GM12864 (cell line): ENCODE measurements at regions not wholly inside any gene's neighbourhood (a gene's known extent, or its start where the extent isn't known, plus 50 kb on each side); places are given as distances from the start of the nearest gene placed in this dataset.

Experiments used
- DNase-seq: peaks from one replicate; pipeline ENCODE4 v3.0.0-alpha.2; 2011; ENCODE audit warnings: low read depth
- H3K4me3 ChIP-seq: 2 replicates; pipeline ENCODE4 v1.5.1; 2011; ENCODE audit warnings: mild to moderate bottlenecking, low read depth, low read length, control low read depth
- CTCF ChIP-seq: IDR thresholded peaks from 2 replicates; pipeline ENCODE4 v1.5.1; 2011; ENCODE audit warnings: low read depth, mild to moderate bottlenecking, moderate library complexity, low read length, control low read depth, inconsistent platforms; ENCODE audit errors: missing control alignments

DNA sequence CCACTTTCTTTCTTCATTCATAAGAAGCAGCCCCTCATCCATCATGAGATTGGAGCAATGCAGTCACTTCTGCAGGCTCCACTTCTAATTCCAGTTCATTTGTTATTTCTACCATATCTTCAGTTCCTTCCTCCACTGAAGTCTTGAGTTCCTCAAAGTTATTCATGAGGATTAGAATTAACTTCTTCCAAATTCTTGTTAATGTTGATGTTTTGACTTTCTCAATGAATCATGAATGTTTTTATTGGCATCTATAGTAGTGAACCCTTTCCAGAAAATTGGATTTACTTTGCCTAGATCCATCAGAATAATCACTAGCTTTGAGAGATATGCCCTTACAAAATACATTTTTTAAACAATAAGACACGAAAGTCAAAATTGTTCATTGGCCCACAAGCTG lies 2567.7 kb upstream of the PCDH20 start:
- TF ChIP-seq CTCF, result no peak
- no peak for DNase-seq
- H3K4me3 ChIP-seq, result no peak overlapping the region

DNA sequence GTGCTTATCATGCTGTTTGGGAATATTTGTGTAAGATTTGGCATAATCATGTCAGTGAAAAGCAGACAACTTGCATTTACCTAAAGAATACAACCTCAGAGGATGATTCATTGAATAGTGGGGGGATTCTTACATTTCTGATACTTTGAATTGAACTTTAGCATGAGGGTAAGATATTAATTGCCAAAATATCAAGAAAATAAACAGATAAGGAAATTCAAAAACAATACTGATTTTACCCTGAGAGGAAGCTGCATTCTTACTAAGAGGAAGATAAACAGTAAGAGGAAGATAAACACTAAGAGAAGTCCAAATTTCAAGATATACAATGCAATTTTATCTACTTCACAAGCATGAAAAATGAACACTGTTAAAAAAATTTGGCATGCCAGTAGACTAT lies 2564.3 kb upstream of the PCDH20 start:
- no peak for TF ChIP-seq CTCF
- no peak for DNase-seq
- H3K4me3 ChIP-seq, result no peak overlapping the region

DNA sequence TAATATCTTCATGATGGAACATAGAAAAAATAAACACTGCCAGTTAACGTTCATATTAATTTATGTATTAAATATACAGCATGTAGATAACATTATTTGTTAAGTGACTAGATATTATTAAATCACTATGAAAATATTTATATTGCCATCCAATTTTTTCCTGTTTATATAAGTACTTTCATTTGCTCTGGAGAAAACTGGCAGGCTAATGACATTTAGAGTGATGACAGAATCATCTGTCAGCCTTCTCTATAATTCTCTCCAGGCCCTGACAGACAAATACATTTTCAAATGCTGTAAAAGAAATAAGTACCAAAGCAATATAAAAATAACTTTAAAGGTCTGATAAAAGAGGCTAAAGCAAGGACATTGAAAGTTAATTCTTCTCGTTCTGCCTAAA lies 2556.7 kb upstream of the PCDH20 start:
- no peak for DNase-seq
- H3K4me3 ChIP-seq, result no peak overlapping the region
- TF ChIP-seq CTCF, result no peak

- no peak for TF ChIP-seq CTCF
- H3K4me3 ChIP-seq, result no peak overlapping the region
These were observed 2539.0 kb upstream of the PCDH20 start for GRCh38 chr13:63954683-63955082.

DNA sequence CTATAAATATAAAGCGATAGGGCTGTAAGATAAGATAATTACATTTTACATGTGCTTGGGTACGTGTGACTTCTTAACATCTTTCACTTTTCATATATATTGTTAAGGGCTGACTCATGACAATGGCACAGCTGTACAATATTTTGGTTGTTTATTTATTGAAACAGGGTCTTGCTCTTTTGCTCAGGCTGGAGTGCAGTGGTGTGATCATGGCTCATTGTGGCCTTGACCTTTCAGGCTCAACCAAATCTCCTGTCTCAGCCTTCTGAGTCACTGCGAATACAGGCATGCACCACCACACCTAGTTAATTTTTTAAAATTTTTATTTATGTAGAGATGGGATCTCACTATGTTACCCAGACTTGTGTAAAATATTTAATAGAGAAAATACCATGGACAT lies 2532.4 kb upstream of the PCDH20 start:
- TF ChIP-seq CTCF, result no peak
- DNase-seq, result no peak
- H3K4me3 ChIP-seq, result no peak overlapping the region

More at GRCh38 chr13:63954683-63955082, 2539.0 kb upstream of the PCDH20 start:
- no peak for DNase-seq

DNA sequence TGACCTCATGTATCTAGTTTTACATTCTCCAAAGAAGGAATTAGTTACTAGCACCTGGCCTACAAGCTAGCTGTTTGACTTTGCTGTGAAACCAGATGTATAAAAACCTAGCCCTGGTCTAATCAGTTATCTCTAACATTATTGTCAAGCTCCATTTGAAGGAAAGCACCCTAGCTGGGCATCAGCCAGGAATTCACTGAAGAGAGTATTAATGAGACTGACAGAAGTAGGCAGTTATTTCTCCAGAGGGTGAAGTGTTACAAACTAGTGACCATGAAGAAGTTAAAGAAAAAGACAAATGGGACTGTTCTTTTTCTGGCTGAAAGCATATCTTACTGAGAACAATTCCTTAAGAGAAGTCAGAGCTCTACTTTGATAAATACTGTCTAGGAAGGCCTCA lies 2529.3 kb upstream of the PCDH20 start:
- DNase-seq, result no peak
- TF ChIP-seq CTCF, result no peak
- no peak overlapping the region for H3K4me3 ChIP-seq

DNA sequence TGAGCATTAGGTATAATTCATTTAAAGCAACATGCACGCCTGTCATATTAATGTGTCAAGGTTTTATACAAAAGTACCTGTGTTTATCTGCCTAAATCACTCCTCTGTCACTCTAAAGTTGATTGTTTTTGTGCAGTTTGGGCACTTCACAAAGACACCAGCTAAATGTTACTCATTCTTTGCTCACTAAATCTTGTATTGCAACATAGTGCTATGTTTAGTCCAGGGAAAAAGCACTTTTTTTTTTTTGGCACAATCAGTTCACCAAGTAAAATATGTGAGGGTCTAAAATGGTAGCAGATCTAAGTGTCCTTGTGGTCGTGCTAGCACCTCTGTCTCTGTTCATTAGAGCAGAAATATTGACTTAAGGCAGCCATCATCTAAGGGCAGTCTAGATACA lies 2526.7 kb upstream of the PCDH20 start:
- H3K4me3 ChIP-seq, result no peak overlapping the region
- TF ChIP-seq CTCF, result no peak
- DNase-seq, result no peak
